K562 (cell line): ENCODE measurements at regions not wholly inside any gene's neighbourhood (a gene's known extent, or its start where the extent isn't known, plus 50 kb on each side); places are given as distances from the start of the nearest gene placed in this dataset.

ENCODE experiments used
- ATAC-seq: fragments of 200-7000 bp; cut with Tn5 transposase; 3 replicates; pipeline ENCODE4 v1.9.1; 2020; ENCODE audit warnings: moderate library complexity
- BruUV-seq: library from RNA; stranded (reverse); fragments of 400-500 nt; replicated peaks from 2 replicates; lab custom pipeline; 2021; lab: Mats Ljungman, UMichigan
- CTCF ChIA-PET: fragments of 300-600 bp; formaldehyde crosslinking; extraction: SDS; loops from one replicate; lab custom pipeline; 2021; ENCODE audit warnings: low intra/inter-chr PET ratio; lab: Yijun Ruan, JAX
- POLR2A ChIA-PET: fragments of 300-600, 350-650 bp; sonication (Branson Sonifier 250); formaldehyde crosslinking; extraction: SDS; loops from one replicate; lab custom pipeline; 2021; ENCODE audit warnings: antibody characterized with exemption, inconsistent platforms; lab: Yijun Ruan, JAX
- DNase-seq, 4 experiments: peaks; one replicate each; pipeline versions ENCODE4 v3.0.0 to v3.0.0-alpha.2; 2011 to 2018; ENCODE audit warnings: low spot score in 3 of 4, mixed read lengths in 3 of 4; ENCODE audit errors: extremely low read depth in 1 of 4
- FAIRE-seq: peaks from 2 replicates; lab custom pipeline; 2011; peaks lifted over from hg19 to GRCh38; lab: Jason Lieb, UNC
- H2AFZ ChIP-seq: 2 replicates; pipeline ENCODE4 v1.6.0; 2011; ENCODE audit warnings: low read depth, low read length, control low read depth, inconsistent platforms
- H3K27ac ChIP-seq: fragments of 200-600 bp; 3 replicates; pipeline ENCODE4 v1.8.0; 2011; ENCODE audit warnings: low read depth, mild to moderate bottlenecking, control low read depth, inconsistent platforms, low read length, moderate library complexity, mixed read lengths; ENCODE audit errors: extremely low read depth
- H3K27me3 ChIP-seq, 2 experiments: fragments of 300-600 bp in 1 of 2; 2 replicates in 1 of 2; 3 replicates in 1 of 2; pipeline versions ENCODE4 v1.6.0 to v1.8.0; 2011; ENCODE audit warnings: inconsistent platforms in 2 of 2, low read length in 2 of 2, mild to moderate bottlenecking in 1 of 2, mixed read lengths in 1 of 2, moderate library complexity in 1 of 2; ENCODE audit not compliant: control insufficient read depth in 2 of 2, insufficient read depth in 2 of 2
- H3K36me3 ChIP-seq: fragments of 300-600 bp; 3 replicates; pipeline ENCODE4 v1.8.0; 2011; ENCODE audit warnings: mild to moderate bottlenecking, low read length, inconsistent platforms; ENCODE audit not compliant: control insufficient read depth, insufficient read depth
- H3K4me1 ChIP-seq, 2 experiments: fragments of 200-600 bp in 1 of 2; replicated peaks in 1 of 2; 2 replicates in 1 of 2; 3 replicates in 1 of 2; pipeline versions ENCODE4 v1.5.1 to v1.8.0; 2011; ENCODE audit warnings: inconsistent platforms in 2 of 2, low read length in 2 of 2, mild to moderate bottlenecking in 1 of 2, mixed read lengths in 1 of 2, moderate library complexity in 1 of 2; ENCODE audit not compliant: control insufficient read depth in 2 of 2, insufficient read depth in 2 of 2
- H3K4me2 ChIP-seq: 2 replicates; pipeline ENCODE4 v1.6.1; 2011; ENCODE audit warnings: low read length, control low read depth, inconsistent platforms, mixed read lengths; ENCODE audit not compliant: insufficient read depth
- H3K4me3 ChIP-seq: fragments of 200-600 bp; sonication (generic), shearing (Covaris generic); 2 replicates; pipeline ENCODE4 v1.5.1; 2016; ENCODE audit warnings: control low read depth, inconsistent platforms
- H3K79me2 ChIP-seq: fragments of 200-600 bp; 3 replicates; pipeline ENCODE4 v1.8.0; 2011; ENCODE audit warnings: low read length, inconsistent platforms; ENCODE audit not compliant: control insufficient read depth, insufficient read depth
- H3K9ac ChIP-seq, 2 experiments: 2 replicates each; pipeline versions ENCODE4 v1.6.0 to v1.6.1; 2011; ENCODE audit warnings: low read depth in 2 of 2, low read length in 2 of 2, control low read depth in 1 of 2, inconsistent platforms in 1 of 2, mild to moderate bottlenecking in 1 of 2, mixed read lengths in 1 of 2; ENCODE audit not compliant: insufficient read depth in 1 of 2
- H3K9me1 ChIP-seq: one replicate; pipeline ENCODE4 v1.6.0; 2011; ENCODE audit warnings: inconsistent platforms, mild to moderate bottlenecking, low read length, moderate library complexity; ENCODE audit not compliant: control insufficient read depth, insufficient read depth
- H3K9me3 ChIP-seq: replicated peaks from 2 replicates; pipeline ENCODE4 v1.5.1; 2011; ENCODE audit warnings: low read depth, low read length, inconsistent platforms; ENCODE audit not compliant: control insufficient read depth, insufficient read depth
- H4K20me1 ChIP-seq: replicated peaks from 2 replicates; pipeline ENCODE4 v1.6.1; 2011; ENCODE audit warnings: low read length, inconsistent platforms, mixed read lengths; ENCODE audit not compliant: control insufficient read depth, insufficient read depth
- CBX3 ChIP-seq, 2 experiments: IDR thresholded peaks; 1 replicate in 1 of 2; 2 replicates in 1 of 2; pipeline ENCODE4 v1.6.1; 2012; ENCODE audit warnings: inconsistent platforms in 2 of 2, low read length in 2 of 2, borderline replicate concordance in 1 of 2, control low read depth in 1 of 2
- CHCHD3 ChIP-seq: fragments of 250-450 bp; sonication (Bioruptor Pico); IDR thresholded peaks from 2 replicates; pipeline ENCODE4 v2.1.2; 2022; ENCODE audit warnings: mild to moderate bottlenecking
- CREBBP ChIP-seq: IDR thresholded peaks from one replicate; pipeline ENCODE4 v1.6.1; 2012; ENCODE audit warnings: low read depth, mild to moderate bottlenecking, control low read depth, inconsistent platforms, low read length
- GATAD2B ChIP-seq: fragments of 450-650 bp; IDR thresholded peaks from 2 replicates; pipeline ENCODE4 v1.6.1; 2017; ENCODE audit warnings: mild to moderate bottlenecking, borderline replicate concordance
- HNRNPLL ChIP-seq: fragments of 200-400 bp; formaldehyde crosslinking; IDR thresholded peaks from 2 replicates; pipeline ENCODE4 v1.6.1; 2017; ENCODE audit warnings: low read length, low read depth, mild to moderate bottlenecking; ENCODE audit not compliant: poor library complexity, severe bottlenecking
- HSF4 ChIP-seq: fragments of 250-450 bp; sonication (Bioruptor Pico); IDR thresholded peaks from 2 replicates; pipeline ENCODE4 v2.1.2; 2022; ENCODE audit warnings: mild to moderate bottlenecking, moderate library complexity, borderline replicate concordance
- IRF1 ChIP-seq: sonication (generic); formaldehyde crosslinking; IDR thresholded peaks from 2 replicates; pipeline ENCODE4 v1.8.0; 2022; ENCODE audit warnings: missing genetic modification reagents, mild to moderate bottlenecking, borderline replicate concordance
- JUNB ChIP-seq: fragments of 450-650 bp; formaldehyde crosslinking; conservative IDR thresholded peaks from 2 replicates; pipeline ENCODE4 v1.4.0; 2020; ENCODE audit warnings: mild to moderate bottlenecking
- NFXL1 ChIP-seq: fragments of 450-650 bp; formaldehyde crosslinking; IDR thresholded peaks from 2 replicates; pipeline ENCODE4 v1.4.0; 2021; ENCODE audit warnings: mild to moderate bottlenecking
- WGBS: fragments of 100-300 bp; shearing (Covaris generic); methylation state at CpG from one replicate; pipeline ENCODE4 v1.1.6; 2016; ENCODE audit warnings: low coverage, mixed read lengths; ENCODE audit not compliant: insufficient coverage; ENCODE audit errors: missing lambda C conversion rate; 5-methylcytosine and 5-hydroxymethylcytosine counted together
- in situ Hi-C: fragments of 300-500 bp; cut with MboI; formaldehyde crosslinking; loops from 4 replicates; pipeline ENCODE4 v1.15.0; 2018; ENCODE audit warnings: inconsistent platforms, mixed read lengths
- intact Hi-C: fragments of 100-400 bp; cut with micrococcal nuclease; formaldehyde crosslinking; loops from 2 replicates; pipeline ENCODE4 v1.14.2; 2022

- TF ChIP-seq HSF4 (no peak), CREBBP (no peak)
Measured at GRCh38 chr2:59567151-59567550, 986.3 kb downstream of the BCL11A start (continued).

- Histone ChIP-seq H3K9ac (no peak overlapping the region), H3K9me1 (no peaks in the 10 kb centered on the region), H4K20me1 (no peaks in the 10 kb centered on the region), H3K27ac (no peak overlapping the region), H2AFZ (no peak overlapping the region), H3K4me3 (no peak overlapping the region)
- ATAC-seq (no peak), FAIRE-seq (no peak)
- TF ChIP-seq HNRNPLL (no peak), CHCHD3 (no peak)
- TF ChIP-seq, all 486 proteins: peak for 0
- POLR2A ChIA-PET, result no interaction called here
- CTCF ChIA-PET, result no interaction called here
- Histone ChIP-seq H3K36me3 (no peaks in the 10 kb centered on the region), H3K79me2 (no peaks in the 10 kb centered on the region), H3K4me2 (no peak overlapping the region), H3K9me3 (no peaks in the 10 kb centered on the region; the same call in 1 of the 2 replicates), H3K27me3 (no peaks in the 10 kb centered on the region), H3K4me1 (no peaks in the 10 kb centered on the region)
- in situ Hi-C loops, result no loop called here
- intact Hi-C loops, result no loop called here
- BruUV-seq, result no TSS peak
- DNase-seq, result no peak
- whole genome bisulfite sequencing, result 2% methylated on average over 2 of the region's 2 CpGs
Measured at GRCh38 chr2:59566739-59567138, 986.7 kb downstream of the BCL11A start.

- WGBS, result 0% methylated on average over 2 of the region's 2 CpGs
- no peak for ATAC-seq
- no peak overlapping the region for H3K27ac ChIP-seq
- H3K36me3 ChIP-seq, result no peaks in the 10 kb centered on the region
- H3K9me1 ChIP-seq, result no peaks in the 10 kb centered on the region
- H3K79me2 ChIP-seq, result no peaks in the 10 kb centered on the region
- no peak for DNase-seq
- no peak overlapping the region for H3K4me3 ChIP-seq
- intact Hi-C loops (no loop called here), in situ Hi-C loops (no loop called here)
- H3K4me1 ChIP-seq, result no peaks in the 10 kb centered on the region
- H3K9me3 ChIP-seq, result no peaks in the 10 kb centered on the region; the same call in 1 of the 2 replicates
- TF ChIP-seq GATAD2B, result no peak
- TF ChIP-seq IRF1, result no peak
- TF ChIP-seq NFXL1 (CRISPR knock-in tag), result no peak
- no peak for TF ChIP-seq JUNB
- TF ChIP-seq CBX3 (IDR thresholded peaks at IDR 0.05; ENCODE audit: borderline replicate concordance in 1 of 2, low read length in 2 of 2), result no peak
- ChIA-PET CTCF (no interaction called here), POLR2A (no interaction called here)
- H3K27me3 ChIP-seq, result no peaks in the 10 kb centered on the region
- no peak overlapping the region for H3K4me2 ChIP-seq
- H4K20me1 ChIP-seq, result no peaks in the 10 kb centered on the region
- BruUV-seq, result no TSS peak
- no peak for FAIRE-seq
- H3K9ac ChIP-seq, result no peak overlapping the region
- H2AFZ ChIP-seq, result no peak overlapping the region
Measured at GRCh38 chr2:59561281-59561680, 992.2 kb downstream of the BCL11A start.
